CD4-positive, alpha-beta T cell treated with Interleukin-2 at 100 ng/mL for 4 hours (primary cell): ENCODE measurements at regions not wholly inside any gene's neighbourhood (a gene's known extent, or its start where the extent isn't known, plus 50 kb on each side); places are given as distances from the start of the nearest gene placed in this dataset.

Source experiments
- DNase-seq: peaks from one replicate; pipeline ENCODE4 v3.0.0-alpha.2; 2020; ENCODE audit warnings: low spot score

- DNase-seq = no peak
Measured at GRCh38 chr13:31962731-31963370, 68.7 kb upstream of the FRY start.

DNA sequence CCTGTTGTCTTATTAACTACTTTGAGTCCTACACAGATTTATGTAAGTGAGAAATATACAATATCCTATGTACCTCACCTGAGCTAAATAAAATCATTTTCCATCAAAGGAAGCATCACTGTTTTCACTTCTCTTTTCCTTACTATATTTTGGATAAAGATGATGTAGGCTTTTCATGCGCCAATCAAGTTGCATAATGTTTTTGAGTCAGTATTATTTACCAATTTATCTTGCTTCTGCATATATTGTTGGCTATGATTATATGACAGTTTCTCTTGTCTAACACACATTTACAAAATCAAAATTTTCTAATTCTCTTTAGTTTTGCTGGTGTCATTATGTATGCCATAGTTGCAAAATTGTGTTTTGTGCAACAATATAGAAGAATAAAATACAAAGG lies 67.9 kb upstream of the FRY start:
- no peak for DNase-seq

DNA sequence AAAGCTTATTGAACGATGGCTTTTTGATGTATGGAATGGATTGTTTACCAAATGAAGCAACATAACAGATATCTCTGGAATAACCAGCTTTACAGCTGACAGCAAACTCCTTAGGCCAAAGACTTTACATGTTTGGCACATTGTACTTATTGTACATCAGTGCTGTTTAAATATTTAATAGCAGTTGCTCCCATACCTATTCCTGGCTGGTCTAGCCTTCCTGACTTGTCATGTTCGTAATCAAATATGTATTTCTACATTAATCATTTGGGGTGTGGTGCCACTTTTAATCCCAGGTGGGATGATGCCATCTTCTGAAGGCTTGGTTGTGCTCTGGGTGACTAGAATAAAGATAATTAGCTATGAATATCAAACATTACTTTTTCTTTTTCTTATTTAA lies 67.4 kb upstream of the FRY start:
- DNase-seq = no peak

DNA sequence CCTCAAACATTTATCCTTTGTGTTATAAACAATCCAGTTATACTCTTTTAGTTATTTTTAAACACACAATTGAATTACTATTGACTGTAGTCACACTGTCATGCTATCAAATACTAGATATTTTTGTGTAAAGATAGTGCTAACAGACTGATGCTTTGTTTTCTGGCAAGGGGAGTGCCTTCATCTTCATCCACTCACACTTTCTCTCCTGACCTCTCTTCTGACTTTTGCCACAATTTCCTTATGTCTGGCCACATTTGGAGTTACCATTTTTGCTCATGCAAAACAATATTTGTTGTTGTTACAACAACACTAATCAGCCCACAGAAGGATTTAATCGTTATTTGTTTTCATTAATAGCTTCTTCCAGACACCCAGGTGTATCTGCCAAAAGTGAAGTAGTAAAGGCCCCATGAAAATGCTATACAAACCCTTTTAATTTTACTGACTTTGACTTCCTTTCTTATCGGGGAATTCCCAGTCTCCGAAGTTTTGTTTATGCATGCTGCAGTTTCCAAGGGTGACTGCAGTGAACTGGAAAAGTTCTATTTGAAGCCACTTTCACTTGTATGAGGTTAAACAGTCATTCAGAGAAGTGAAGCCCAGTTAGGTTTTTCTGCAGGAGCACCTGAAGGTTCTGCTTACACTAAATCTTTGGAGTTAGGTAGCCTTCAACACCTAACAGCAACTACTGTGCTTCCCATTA lies 66.1 kb upstream of the FRY start:
- peak; percentile 13 for DNase-seq

GRCh38 chr13:31967155-31967554 lies 64.4 kb upstream of the FRY start:
- no peak for DNase-seq

GRCh38 chr13:31968473-31968872 lies 63.1 kb upstream of the FRY start:
- peak; percentile 3 for DNase-seq

- DNase-seq = no peak
Measured at GRCh38 chr13:31970231-31970930, 61.2 kb upstream of the FRY start.

GRCh38 chr13:31972453-31972852 lies 59.1 kb upstream of the FRY start:
- no peak for DNase-seq

DNA sequence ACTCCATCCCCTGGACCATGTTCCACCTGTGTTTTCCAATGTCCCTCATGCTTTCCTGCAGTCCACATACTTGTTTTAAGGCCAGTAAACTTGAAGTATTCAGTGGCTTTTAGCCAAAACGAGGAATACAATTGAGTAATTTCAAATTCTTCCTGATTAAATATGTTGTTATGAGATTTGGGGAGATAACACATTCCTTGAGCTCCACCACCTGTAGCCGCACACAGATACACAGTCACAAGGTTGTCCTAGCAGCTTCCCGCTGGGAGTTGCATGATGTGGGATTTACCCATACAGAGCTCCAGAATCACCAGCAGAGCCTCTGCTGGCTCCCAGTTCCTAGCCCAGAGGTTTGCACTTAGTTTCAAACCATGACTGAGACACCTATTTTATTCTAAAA lies 53.6 kb upstream of the FRY start:
- DNase-seq = no peak

GRCh38 chr13:31980830-31981229 lies 50.7 kb upstream of the FRY start:
- no peak for DNase-seq
